HG02623 (cell line): ENCODE measurements at regions not wholly inside any gene's neighbourhood (a gene's known extent, or its start where the extent isn't known, plus 50 kb on each side); places are given as distances from the start of the nearest gene placed in this dataset.
"Not testable (repeated sequence)": the region's sequence is repeated elsewhere in the genome, so short reads cannot be mapped to it uniquely, and the experiment has no call there.

Source experiments
- ATAC-seq: cut with Tn5 transposase; IDR thresholded peaks from one replicate; pipeline ENCODE4 v1.9.1; 2021; ENCODE audit warnings: moderate library complexity; ENCODE audit not compliant: unreplicated experiment

- ATAC-seq, result no peak
Measured at GRCh38 chr1:65527190-65527589, 106.7 kb downstream of the LEPR start.

GRCh38 chr1:65527707-65528503 is 107.4 kb downstream of the LEPR start:
- no peak for ATAC-seq

GRCh38 chr1:65531972-65532570 is 111.6 kb downstream of the LEPR start:
- ATAC-seq, result no peak

GRCh38 chr1:65535981-65536380 is 115.5 kb downstream of the LEPR start:
- ATAC-seq, result no peak

- ATAC-seq, result no peak
Measured at GRCh38 chr1:65538086-65538485, 117.6 kb downstream of the LEPR start.

- no peak for ATAC-seq
Measured at GRCh38 chr1:65538664-65539063, 118.2 kb downstream of the LEPR start.

GRCh38 chr1:65539266-65540131 is 119.0 kb downstream of the LEPR start:
- ATAC-seq, result no peak

GRCh38 chr1:65541161-65541560 is 120.7 kb downstream of the LEPR start:
- ATAC-seq, result no peak

- ATAC-seq, result no peak
Measured at GRCh38 chr1:65541865-65542264, 121.4 kb downstream of the LEPR start.

GRCh38 chr1:65542592-65542991 is 122.1 kb downstream of the LEPR start:
- not testable (repeated sequence) for ATAC-seq

GRCh38 chr1:65550306-65551010 is 130.0 kb downstream of the LEPR start:
- ATAC-seq, result not testable (repeated sequence)

- not testable (repeated sequence) for ATAC-seq
Measured at GRCh38 chr1:65552484-65552883, 132.0 kb downstream of the LEPR start.

- ATAC-seq, result not testable (repeated sequence)
Measured at GRCh38 chr1:65554086-65554764, 133.8 kb downstream of the LEPR start.

- no peak for ATAC-seq
Measured at GRCh38 chr1:65554829-65555228, 134.4 kb downstream of the LEPR start.

GRCh38 chr1:65558215-65558614 is 137.7 kb downstream of the LEPR start:
- ATAC-seq, result no peak

GRCh38 chr1:65564493-65564892 is 144.0 kb downstream of the LEPR start:
- ATAC-seq, result no peak

GRCh38 chr1:65568285-65568684 is 147.8 kb downstream of the LEPR start:
- ATAC-seq, result no peak

- no peak for ATAC-seq
Measured at GRCh38 chr1:65572701-65573421, 152.4 kb downstream of the LEPR start.

- no peak for ATAC-seq
Measured at GRCh38 chr1:65577278-65577677, 156.8 kb downstream of the LEPR start.

GRCh38 chr1:65577982-65578381 is 157.5 kb downstream of the LEPR start:
- ATAC-seq, result not testable (repeated sequence)
